ENCODE measurements at regions not wholly inside any gene's neighbourhood (a gene's known extent, or its start where the extent isn't known, plus 50 kb on each side); places are given as distances from the start of the nearest gene placed in this dataset.

GRCh38 chr3:5270666-5271371, 83.3 kb downstream of the EDEM1 start:
- no peaks in the 10 kb centered on the region for H3K27me3 ChIP-seq (ENCODE audit: low read depth, low read length)

GRCh38 chr3:5271372-5271683, 83.8 kb downstream of the EDEM1 start:
- Histone ChIP-seq H3K27ac (ENCODE audit: low read length) (no peak overlapping the region), H3K36me3 (ENCODE audit: control insufficient read depth in 1 of 2, insufficient read depth in 2 of 2, low read length in 2 of 2) (no peaks in the 10 kb centered on the region), H3K27me3 (ENCODE audit: low read depth, low read length) (no peaks in the 10 kb centered on the region), H3K9me3 (ENCODE audit: control insufficient read depth in 1 of 2, low read length in 2 of 2) (no peaks in the 10 kb centered on the region), H3K4me3 (ENCODE audit: low read depth in 1 of 2, low read length in 2 of 2) (no peak overlapping the region), H3K4me1 (ENCODE audit: control insufficient read depth in 1 of 2, insufficient read depth in 2 of 2, low read length in 2 of 2) (no peaks in the 10 kb centered on the region)

More at GRCh38 chr3:5270666-5271371, 83.3 kb downstream of the EDEM1 start:
- no peaks in the 10 kb centered on the region for H3K36me3 ChIP-seq (ENCODE audit: control insufficient read depth in 1 of 2, insufficient read depth in 2 of 2, low read length in 2 of 2)
- no peaks in the 10 kb centered on the region for H3K4me1 ChIP-seq (ENCODE audit: control insufficient read depth in 1 of 2, insufficient read depth in 2 of 2, low read length in 2 of 2)
- H3K9me3 ChIP-seq (ENCODE audit: control insufficient read depth in 1 of 2, low read length in 2 of 2), result no peaks in the 10 kb centered on the region
- no peak overlapping the region for H3K4me3 ChIP-seq (ENCODE audit: low read depth in 1 of 2, low read length in 2 of 2)
- H3K27ac ChIP-seq (ENCODE audit: low read length), result no peak overlapping the region

- no peaks in the 10 kb centered on the region for H3K27me3 ChIP-seq (ENCODE audit: low read depth, low read length)
- H3K27ac ChIP-seq (ENCODE audit: low read length), result no peak overlapping the region
- no peak overlapping the region for H3K4me3 ChIP-seq (ENCODE audit: low read depth in 1 of 2, low read length in 2 of 2)
- H3K4me1 ChIP-seq (ENCODE audit: control insufficient read depth in 1 of 2, insufficient read depth in 2 of 2, low read length in 2 of 2), result no peaks in the 10 kb centered on the region
- H3K36me3 ChIP-seq (ENCODE audit: control insufficient read depth in 1 of 2, insufficient read depth in 2 of 2, low read length in 2 of 2), result no peaks in the 10 kb centered on the region
- H3K9me3 ChIP-seq (ENCODE audit: control insufficient read depth in 1 of 2, low read length in 2 of 2), result no peaks in the 10 kb centered on the region
Observed at GRCh38 chr3:5272387-5272786, 84.9 kb downstream of the EDEM1 start.

GRCh38 chr3:5274091-5274490, 86.6 kb downstream of the EDEM1 start:
- Histone ChIP-seq H3K4me3 (ENCODE audit: low read depth in 1 of 2, low read length in 2 of 2) (no peak overlapping the region), H3K4me1 (ENCODE audit: control insufficient read depth in 1 of 2, insufficient read depth in 2 of 2, low read length in 2 of 2) (no peaks in the 10 kb centered on the region), H3K27me3 (ENCODE audit: low read depth, low read length) (no peaks in the 10 kb centered on the region), H3K36me3 (ENCODE audit: control insufficient read depth in 1 of 2, insufficient read depth in 2 of 2, low read length in 2 of 2) (no peaks in the 10 kb centered on the region), H3K27ac (ENCODE audit: low read length) (no peak overlapping the region), H3K9me3 (ENCODE audit: control insufficient read depth in 1 of 2, low read length in 2 of 2) (peaks cover 0 to 4% of the 10 kb centered on the region in 2 donors)

- Histone ChIP-seq H3K4me3 (ENCODE audit: low read depth in 1 of 2, low read length in 2 of 2) (no peak overlapping the region), H3K36me3 (ENCODE audit: control insufficient read depth in 1 of 2, insufficient read depth in 2 of 2, low read length in 2 of 2) (no peaks in the 10 kb centered on the region), H3K27me3 (ENCODE audit: low read depth, low read length) (no peaks in the 10 kb centered on the region), H3K9me3 (ENCODE audit: control insufficient read depth in 1 of 2, low read length in 2 of 2) (peaks cover 0 to 7% of the 10 kb centered on the region in 2 donors), H3K4me1 (ENCODE audit: control insufficient read depth in 1 of 2, insufficient read depth in 2 of 2, low read length in 2 of 2) (no peaks in the 10 kb centered on the region), H3K27ac (ENCODE audit: low read length) (no peak overlapping the region)
Observed at GRCh38 chr3:5275529-5275928, 88.0 kb downstream of the EDEM1 start.

- peaks cover 0 to 12% of the 10 kb centered on the region in 2 donors for H3K9me3 ChIP-seq (ENCODE audit: control insufficient read depth in 1 of 2, low read length in 2 of 2)
- H3K27ac ChIP-seq (ENCODE audit: low read length), result no peak overlapping the region
- no peaks in the 10 kb centered on the region for H3K4me1 ChIP-seq (ENCODE audit: control insufficient read depth in 1 of 2, insufficient read depth in 2 of 2, low read length in 2 of 2)
- H3K27me3 ChIP-seq (ENCODE audit: low read depth, low read length), result no peaks in the 10 kb centered on the region
- no peaks in the 10 kb centered on the region for H3K36me3 ChIP-seq (ENCODE audit: control insufficient read depth in 1 of 2, insufficient read depth in 2 of 2, low read length in 2 of 2)
- no peak overlapping the region for H3K4me3 ChIP-seq (ENCODE audit: low read depth in 1 of 2, low read length in 2 of 2)
Observed at GRCh38 chr3:5276934-5277333, 89.4 kb downstream of the EDEM1 start.

- no peak overlapping the region for H3K27ac ChIP-seq (ENCODE audit: low read length)
- no peaks in the 10 kb centered on the region for H3K36me3 ChIP-seq (ENCODE audit: control insufficient read depth in 1 of 2, insufficient read depth in 2 of 2, low read length in 2 of 2)
- H3K4me1 ChIP-seq (ENCODE audit: control insufficient read depth in 1 of 2, insufficient read depth in 2 of 2, low read length in 2 of 2), result no peaks in the 10 kb centered on the region
- H3K9me3 ChIP-seq (ENCODE audit: control insufficient read depth in 1 of 2, low read length in 2 of 2), result peaks cover 0 to 14% of the 10 kb centered on the region in 2 donors
- no peak overlapping the region for H3K4me3 ChIP-seq (ENCODE audit: low read depth in 1 of 2, low read length in 2 of 2)
- no peaks in the 10 kb centered on the region for H3K27me3 ChIP-seq (ENCODE audit: low read depth, low read length)
Observed at GRCh38 chr3:5277612-5278236, 90.2 kb downstream of the EDEM1 start.

- no peak overlapping the region for H3K4me3 ChIP-seq (ENCODE audit: low read depth in 1 of 2, low read length in 2 of 2)
- no peaks in the 10 kb centered on the region for H3K36me3 ChIP-seq (ENCODE audit: control insufficient read depth in 1 of 2, insufficient read depth in 2 of 2, low read length in 2 of 2)
- H3K4me1 ChIP-seq (ENCODE audit: control insufficient read depth in 1 of 2, insufficient read depth in 2 of 2, low read length in 2 of 2), result no peaks in the 10 kb centered on the region
Observed at GRCh38 chr3:5278666-5279065, 91.2 kb downstream of the EDEM1 start.

GRCh38 chr3:5282703-5283102, 95.2 kb downstream of the EDEM1 start:
- Histone ChIP-seq H3K36me3 (ENCODE audit: control insufficient read depth in 1 of 2, insufficient read depth in 2 of 2, low read length in 2 of 2) (no peaks in the 10 kb centered on the region), H3K9me3 (ENCODE audit: control insufficient read depth in 1 of 2, low read length in 2 of 2) (peaks cover 0 to 16% of the 10 kb centered on the region in 2 donors), H3K4me1 (ENCODE audit: control insufficient read depth in 1 of 2, insufficient read depth in 2 of 2, low read length in 2 of 2) (no peaks in the 10 kb centered on the region), H3K4me3 (ENCODE audit: low read depth in 1 of 2, low read length in 2 of 2) (no peak overlapping the region), H3K27ac (ENCODE audit: low read length) (no peak overlapping the region), H3K27me3 (ENCODE audit: low read depth, low read length) (no peaks in the 10 kb centered on the region)

More at GRCh38 chr3:5278666-5279065, 91.2 kb downstream of the EDEM1 start:
- H3K27me3 ChIP-seq (ENCODE audit: low read depth, low read length), result no peaks in the 10 kb centered on the region
- H3K9me3 ChIP-seq (ENCODE audit: control insufficient read depth in 1 of 2, low read length in 2 of 2), result peaks cover 0 to 16% of the 10 kb centered on the region in 2 donors
- H3K27ac ChIP-seq (ENCODE audit: low read length), result no peak overlapping the region

- Histone ChIP-seq H3K9me3 (ENCODE audit: control insufficient read depth in 1 of 2, low read length in 2 of 2) (peaks cover 0 to 10% of the 10 kb centered on the region in 2 donors), H3K4me3 (ENCODE audit: low read depth in 1 of 2, low read length in 2 of 2) (no peak overlapping the region)
Observed at GRCh38 chr3:5285439-5285838, 97.9 kb downstream of the EDEM1 start.

GRCh38 chr3:5290915-5291314, 103.4 kb downstream of the EDEM1 start:
- no peaks in the 10 kb centered on the region for H3K9me3 ChIP-seq (ENCODE audit: control insufficient read depth in 1 of 2, low read length in 2 of 2)
- H3K36me3 ChIP-seq (ENCODE audit: control insufficient read depth in 1 of 2, insufficient read depth in 2 of 2, low read length in 2 of 2), result no peaks in the 10 kb centered on the region
- H3K27ac ChIP-seq (ENCODE audit: low read length), result no peak overlapping the region
- no peaks in the 10 kb centered on the region for H3K4me1 ChIP-seq (ENCODE audit: control insufficient read depth in 1 of 2, insufficient read depth in 2 of 2, low read length in 2 of 2)
- no peak overlapping the region for H3K4me3 ChIP-seq (ENCODE audit: low read depth in 1 of 2, low read length in 2 of 2)
- no peaks in the 10 kb centered on the region for H3K27me3 ChIP-seq (ENCODE audit: low read depth, low read length)

More at GRCh38 chr3:5285439-5285838, 97.9 kb downstream of the EDEM1 start:
- no peaks in the 10 kb centered on the region for H3K4me1 ChIP-seq (ENCODE audit: control insufficient read depth in 1 of 2, insufficient read depth in 2 of 2, low read length in 2 of 2)
- no peaks in the 10 kb centered on the region for H3K36me3 ChIP-seq (ENCODE audit: control insufficient read depth in 1 of 2, insufficient read depth in 2 of 2, low read length in 2 of 2)
- no peaks in the 10 kb centered on the region for H3K27me3 ChIP-seq (ENCODE audit: low read depth, low read length)
- no peak overlapping the region for H3K27ac ChIP-seq (ENCODE audit: low read length)

- no peaks in the 10 kb centered on the region for H3K36me3 ChIP-seq (ENCODE audit: control insufficient read depth in 1 of 2, insufficient read depth in 2 of 2, low read length in 2 of 2)
- no peaks in the 10 kb centered on the region for H3K27me3 ChIP-seq (ENCODE audit: low read depth, low read length)
- H3K4me3 ChIP-seq (ENCODE audit: low read depth in 1 of 2, low read length in 2 of 2), result no peak overlapping the region
- H3K9me3 ChIP-seq (ENCODE audit: control insufficient read depth in 1 of 2, low read length in 2 of 2), result peaks cover 0 to 4% of the 10 kb centered on the region in 2 donors
- H3K4me1 ChIP-seq (ENCODE audit: control insufficient read depth in 1 of 2, insufficient read depth in 2 of 2, low read length in 2 of 2), result no peaks in the 10 kb centered on the region
- H3K27ac ChIP-seq (ENCODE audit: low read length), result no peak overlapping the region
Observed at GRCh38 chr3:5292512-5292911, 105.0 kb downstream of the EDEM1 start.
